NOMO-1 (cell line): ENCODE measurements at regions not wholly inside any gene's neighbourhood (a gene's known extent, or its start where the extent isn't known, plus 50 kb on each side); places are given as distances from the start of the nearest gene placed in this dataset.

Experiments
- DNase-seq, 2 experiments: peaks; one replicate each; lab custom pipeline; 2025; ENCODE audit not compliant: unreplicated experiment in 2 of 2; lab: John Stamatoyannopoulos, UW

- DNase-seq: no peak
These were observed 318.5 kb upstream of the SFRP2 start for GRCh38 chr4:154107337-154107736.

GRCh38 chr4:154088741-154089140 is 299.9 kb upstream of the SFRP2 start:
- DNase-seq: no peak

- DNase-seq: no peak
These were observed 297.4 kb upstream of the SFRP2 start for GRCh38 chr4:154086247-154086646.

- no peak for DNase-seq
These were observed 296.0 kb upstream of the SFRP2 start for GRCh38 chr4:154084864-154085263.

- no peak for DNase-seq
These were observed 294.1 kb upstream of the SFRP2 start for GRCh38 chr4:154082760-154083535.

GRCh38 chr4:154081391-154081790 is 292.5 kb upstream of the SFRP2 start:
- DNase-seq: no peak

- peak; percentile 80 for DNase-seq
These were observed 289.8 kb upstream of the SFRP2 start for GRCh38 chr4:154078504-154079350.

GRCh38 chr4:154076921-154077320 is 288.0 kb upstream of the SFRP2 start:
- no peak for DNase-seq

GRCh38 chr4:154073107-154073822 is 284.4 kb upstream of the SFRP2 start:
- peak in 1 of 2 experiments; percentile 16 for DNase-seq

- DNase-seq: no peak
These were observed 278.9 kb upstream of the SFRP2 start for GRCh38 chr4:154067786-154068185.

- no peak for DNase-seq
These were observed 276.5 kb upstream of the SFRP2 start for GRCh38 chr4:154065368-154065767.

GRCh38 chr4:154064244-154064643 is 275.4 kb upstream of the SFRP2 start:
- no peak for DNase-seq

- no peak for DNase-seq
These were observed 260.7 kb upstream of the SFRP2 start for GRCh38 chr4:154049457-154050181.

- no peak for DNase-seq
These were observed 258.9 kb upstream of the SFRP2 start for GRCh38 chr4:154047733-154048132.

GRCh38 chr4:154044742-154045485 is 256.0 kb upstream of the SFRP2 start:
- DNase-seq: no peak

- DNase-seq: no peak
These were observed 255.2 kb upstream of the SFRP2 start for GRCh38 chr4:154044108-154044531.

GRCh38 chr4:154041640-154042039 is 252.8 kb upstream of the SFRP2 start:
- DNase-seq: no peak

GRCh38 chr4:154039435-154040343 is 250.8 kb upstream of the SFRP2 start:
- DNase-seq: no peak

- no peak for DNase-seq
These were observed 248.0 kb upstream of the SFRP2 start for GRCh38 chr4:154036856-154037255.
